ENCODE measurements at regions not wholly inside any gene's neighbourhood (a gene's known extent, or its start where the extent isn't known, plus 50 kb on each side); places are given as distances from the start of the nearest gene placed in this dataset.

DNA sequence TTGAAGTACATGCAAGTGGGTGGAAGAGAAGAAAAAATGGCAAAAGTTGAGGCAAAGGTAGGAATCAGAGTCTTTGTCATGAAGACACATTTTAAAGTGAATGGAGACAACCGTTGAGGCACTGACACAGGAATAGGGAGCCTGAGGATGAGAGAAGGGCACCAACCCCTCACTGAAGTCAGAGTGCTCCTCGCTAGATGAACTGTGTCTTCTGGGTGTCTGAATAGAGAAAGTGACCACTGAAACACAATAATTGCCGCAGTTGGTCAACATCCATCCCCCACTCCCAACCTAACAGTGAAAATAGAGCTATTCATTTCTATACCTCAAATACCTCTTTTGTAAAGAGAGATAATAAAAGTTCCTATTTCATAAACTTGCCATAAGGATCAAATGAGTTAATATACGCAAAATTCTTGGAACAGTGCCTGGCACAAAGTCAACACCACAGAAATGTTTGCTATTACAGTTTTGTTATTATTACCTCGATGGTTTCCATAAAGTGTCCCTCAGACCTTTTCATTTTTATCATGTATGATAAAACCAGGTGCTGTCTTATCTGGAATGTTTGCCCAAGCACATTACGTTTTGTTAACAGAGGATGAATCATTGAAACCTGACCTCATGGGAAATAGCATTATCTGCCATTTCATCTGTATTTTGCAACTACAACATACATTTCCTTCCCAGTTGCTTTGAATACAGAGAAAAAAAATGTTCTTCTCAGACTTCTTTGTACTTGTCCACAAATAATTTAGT lies 61.8 kb upstream of the SP4 start:
- no peak for DNase-seq

DNA sequence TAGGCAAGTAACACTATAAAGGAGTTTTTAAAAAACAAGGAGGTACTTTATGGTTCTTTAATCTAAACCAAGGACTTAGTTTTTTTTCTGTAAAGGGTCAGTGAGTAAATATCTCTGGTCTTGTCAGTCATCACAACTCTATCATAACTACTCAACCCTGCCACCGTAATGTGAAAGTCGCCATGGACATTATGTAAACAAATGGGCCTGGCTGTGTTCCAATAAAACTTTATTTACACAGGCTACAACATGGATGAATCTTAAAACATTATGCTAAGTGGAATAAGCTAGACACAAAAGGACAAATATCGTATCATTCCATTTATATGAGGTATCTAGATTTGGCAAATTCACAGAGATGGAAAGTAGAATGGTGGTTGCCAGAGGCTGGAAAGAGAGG lies 60.8 kb upstream of the SP4 start:
- no peak for DNase-seq

DNA sequence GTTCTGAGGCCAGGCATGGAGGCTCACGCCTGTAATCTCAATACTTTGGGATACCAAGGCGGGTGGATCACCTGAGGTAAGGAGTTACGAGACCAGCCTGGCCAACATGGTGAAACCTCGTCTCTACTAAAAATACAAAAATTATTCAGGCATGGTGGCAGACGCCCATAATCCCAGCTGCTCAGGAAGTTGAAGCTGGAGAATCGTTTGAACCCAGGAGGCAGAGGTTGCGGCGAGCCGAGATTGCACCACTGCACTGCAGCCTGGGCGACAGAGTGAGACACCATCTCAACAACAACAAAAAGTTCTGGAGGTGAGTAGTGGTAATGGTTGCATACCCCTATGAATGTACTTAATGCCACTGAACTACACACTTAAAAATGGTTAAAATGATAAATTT lies 60.3 kb upstream of the SP4 start:
- no peak for DNase-seq

DNA sequence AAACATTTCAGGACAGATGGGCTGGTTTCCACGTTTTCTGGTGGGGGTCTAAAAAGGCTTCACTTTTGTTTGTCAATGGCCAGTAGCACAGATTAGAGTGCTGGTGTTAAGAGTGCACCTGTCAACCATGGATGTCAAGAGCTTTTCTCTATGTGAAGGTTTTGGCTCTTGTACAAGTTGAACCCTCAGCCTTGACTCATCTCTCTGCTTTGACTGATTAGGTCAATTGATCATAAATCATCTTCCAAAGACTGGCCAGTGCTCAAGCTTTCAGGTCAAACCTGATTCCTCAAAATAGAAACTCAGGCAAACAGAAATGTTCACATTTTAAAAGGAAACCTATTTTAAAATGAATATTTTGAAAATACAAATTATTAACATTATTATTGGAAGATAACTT lies 59.6 kb upstream of the SP4 start:
- no peak for DNase-seq

DNA sequence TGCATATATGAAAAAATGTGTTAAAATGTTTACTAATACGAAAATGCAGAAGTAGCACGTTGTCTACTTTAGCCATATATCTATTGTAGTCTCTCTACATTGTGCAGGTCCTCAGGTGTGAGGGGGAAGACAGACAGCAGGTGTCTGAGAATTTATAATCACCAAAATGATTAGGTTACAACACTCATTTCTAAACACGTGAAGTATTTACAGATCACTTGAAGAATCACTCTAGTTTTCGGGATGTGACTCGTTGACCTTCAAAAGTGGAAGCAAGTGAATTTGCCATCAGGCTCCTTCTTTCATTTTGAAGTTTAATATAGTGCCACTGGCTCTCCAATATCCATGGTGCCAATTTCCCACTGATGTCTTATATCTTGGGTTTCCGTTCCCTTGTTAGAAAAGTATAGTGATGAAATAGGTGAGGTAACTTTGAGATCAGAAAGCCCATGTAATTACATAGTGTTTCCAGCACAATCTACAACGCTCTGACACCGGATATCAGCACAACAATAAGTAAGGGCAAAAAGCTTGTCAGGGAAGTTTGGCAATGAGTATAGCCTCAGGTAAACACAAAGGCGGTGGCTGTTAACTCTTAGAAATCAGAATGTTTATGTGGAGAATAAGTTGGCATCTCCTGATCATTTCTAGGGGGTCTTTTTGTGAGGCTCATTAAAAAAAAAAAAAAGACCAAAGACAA lies 57.5 kb upstream of the SP4 start:
- no peak for DNase-seq

DNA sequence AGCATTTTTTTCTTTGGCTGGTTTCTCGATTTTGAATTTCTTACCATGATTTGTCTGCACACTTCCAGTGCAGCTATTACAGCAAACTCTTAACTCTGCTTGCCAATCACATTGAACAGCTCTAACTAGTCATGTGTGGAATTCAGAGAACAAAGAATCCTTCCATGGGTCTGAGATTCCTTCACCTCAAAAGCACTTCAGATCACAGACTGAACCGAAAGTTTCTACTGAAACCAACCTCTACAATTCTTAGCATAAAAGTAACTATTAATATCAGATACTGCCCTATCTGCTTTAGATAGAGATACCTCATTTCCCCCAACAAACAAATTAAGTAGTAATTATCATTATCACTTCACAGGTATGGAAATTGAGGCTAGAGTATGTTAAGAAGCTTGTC lies 56.5 kb upstream of the SP4 start:
- DNase-seq: no peak

DNA sequence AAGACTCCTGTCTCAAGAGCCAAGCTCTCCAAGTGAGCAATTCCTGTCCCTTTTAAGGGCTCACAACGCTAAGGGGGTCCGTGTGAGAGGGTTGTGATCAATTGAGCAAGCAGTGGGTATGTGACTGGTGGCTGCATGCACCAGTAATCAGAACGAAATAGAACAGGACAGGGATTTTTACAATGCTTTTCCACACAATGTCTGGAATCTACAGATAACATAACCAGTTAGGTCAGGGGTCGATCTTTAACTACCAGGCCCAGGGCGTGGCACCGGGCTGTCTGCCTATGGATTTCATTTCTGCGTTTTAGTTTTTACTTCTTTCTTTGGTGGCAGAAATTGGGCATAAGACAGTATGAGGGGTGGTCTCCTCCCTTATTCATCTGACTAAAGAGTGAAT lies 54.9 kb upstream of the SP4 start:
- no peak for DNase-seq

DNA sequence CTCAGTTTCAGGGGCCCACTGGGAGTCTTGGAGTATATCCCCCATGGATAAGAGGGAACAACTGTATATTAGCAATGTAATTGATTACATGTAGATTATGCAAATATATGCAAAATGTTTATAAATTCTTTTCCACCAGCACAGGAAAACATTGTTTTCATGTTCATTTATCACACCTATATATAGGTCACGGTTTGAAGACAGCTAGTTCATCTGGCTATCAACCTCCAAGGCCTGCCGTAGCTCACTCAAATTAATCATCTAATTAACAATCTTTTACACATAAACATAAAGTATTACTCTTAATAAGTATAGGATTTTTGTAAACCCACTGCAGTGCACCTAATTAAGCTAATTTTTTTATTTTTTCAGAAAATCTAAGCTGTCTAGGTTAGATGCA lies 53.7 kb upstream of the SP4 start:
- DNase-seq: no peak

DNA sequence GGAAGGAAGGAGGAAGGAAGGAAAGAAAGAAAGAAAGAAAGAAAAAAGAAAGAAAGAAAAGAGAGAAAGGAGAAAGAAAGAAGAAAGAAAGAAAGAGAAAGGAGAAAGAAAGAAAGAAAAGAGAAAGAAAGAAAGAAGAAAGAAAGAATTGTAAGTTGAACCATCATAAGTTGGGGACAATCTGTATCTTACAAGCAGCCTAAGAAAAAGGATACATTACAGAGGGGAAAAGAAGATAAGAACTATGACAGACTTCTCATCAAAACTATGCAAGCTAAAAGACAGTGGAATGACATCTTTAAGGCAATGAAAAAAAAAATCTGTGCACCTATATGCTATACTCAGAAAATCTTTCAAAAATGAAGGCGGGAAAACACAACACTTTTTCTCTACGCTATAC lies 50.3 kb upstream of the SP4 start:
- no peak for DNase-seq
